Spinal cord (tissue), 9 donors: ENCODE measurements at regions not wholly inside any gene's neighbourhood (a gene's known extent, or its start where the extent isn't known, plus 50 kb on each side); places are given as distances from the start of the nearest gene placed in this dataset.

Experiments used
- DNase-seq, 6 donors: peaks; one replicate each; pipeline versions ENCODE4 v3.0.0 to v3.0.0-alpha.2; 2013 to 2015; ENCODE audit warnings: low spot score in 6 of 6, low read depth in 4 of 6
- H3K27ac ChIP-seq: one replicate; pipeline ENCODE4 v1.5.1; 2013; ENCODE audit warnings: low read depth, low read length, control low read depth
- H3K27me3 ChIP-seq: one replicate; pipeline ENCODE4 v1.6.1; 2013; ENCODE audit warnings: low read length; ENCODE audit not compliant: control insufficient read depth, insufficient read depth
- H3K36me3 ChIP-seq: one replicate; pipeline ENCODE4 v1.6.1; 2013; ENCODE audit warnings: low read length; ENCODE audit not compliant: control insufficient read depth, insufficient read depth
- H3K4me1 ChIP-seq: one replicate; pipeline ENCODE4 v1.6.1; 2013; ENCODE audit warnings: low read length; ENCODE audit not compliant: control insufficient read depth, insufficient read depth
- H3K4me3 ChIP-seq: one replicate; pipeline ENCODE4 v1.5.1; 2013; ENCODE audit warnings: low read depth, low read length, control low read depth
- H3K9me3 ChIP-seq: one replicate; pipeline ENCODE4 v1.6.1; 2013; ENCODE audit warnings: low read length; ENCODE audit not compliant: control insufficient read depth, insufficient read depth
- WGBS: methylation state at CpG from one replicate; pipeline ENCODE4 v1.1.5; 2013; ENCODE audit warnings: missing lambda C conversion rate; ENCODE audit not compliant: insufficient coverage; 5-methylcytosine and 5-hydroxymethylcytosine counted together
- donor health status: healthy.

DNA sequence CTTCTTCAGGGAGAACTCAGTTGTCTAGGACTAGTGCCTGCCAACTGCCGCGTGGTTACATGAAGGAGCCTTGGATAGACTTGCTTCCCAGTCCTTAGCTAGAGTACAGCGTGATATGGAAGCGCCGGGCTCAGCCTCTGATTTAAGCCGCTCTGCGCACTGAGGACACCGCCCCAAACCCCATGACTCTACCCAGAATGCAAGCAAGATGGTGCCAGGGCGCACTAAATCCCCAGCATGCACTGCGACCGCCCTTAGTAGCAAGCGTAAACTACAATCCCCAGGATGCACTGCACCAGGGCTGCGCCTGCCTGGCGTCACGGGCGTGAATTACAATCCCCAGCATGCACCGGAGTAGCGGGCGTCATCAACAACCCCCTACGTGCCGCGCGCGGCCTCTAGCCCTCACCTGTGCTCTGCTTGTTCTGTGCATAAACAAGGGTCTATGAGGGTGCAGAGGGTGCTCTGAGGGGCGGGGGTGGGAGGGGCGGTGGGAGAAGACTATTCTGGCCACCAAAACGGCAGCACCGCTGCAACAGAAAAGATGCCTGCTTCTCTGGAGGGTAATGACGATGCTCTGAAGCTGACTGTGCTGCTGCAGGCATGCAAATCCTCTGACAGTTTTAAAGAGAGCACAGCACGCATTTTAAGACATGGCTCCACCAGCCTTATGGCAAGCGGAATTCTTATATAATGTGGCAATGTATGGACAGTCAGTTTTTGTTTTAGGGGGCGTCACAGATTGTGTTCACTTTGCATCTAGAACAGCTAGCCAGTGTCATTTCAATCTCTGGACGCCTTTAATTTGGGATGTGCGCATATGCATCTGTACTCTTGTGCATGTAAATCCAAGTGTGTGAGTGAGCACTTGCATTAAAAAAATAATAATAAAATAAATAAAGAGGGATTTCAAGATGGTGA is 282.5 kb upstream of the MYT1L start:
- H3K27ac ChIP-seq = peak overlapping the region; percentile 63
- H3K36me3 ChIP-seq = no peaks in the 10 kb centered on the region
- H3K4me1 ChIP-seq = peaks cover 8% of the 10 kb centered on the region
- H3K4me3 ChIP-seq = peak overlapping the region; percentile 47
- no peaks in the 10 kb centered on the region for H3K27me3 ChIP-seq
- 4% methylated on average over 27 of the region's 34 CpGs for WGBS
- peak; percentile 90 to 100 (median 96) for DNase-seq
- H3K9me3 ChIP-seq = no peaks in the 10 kb centered on the region

DNA sequence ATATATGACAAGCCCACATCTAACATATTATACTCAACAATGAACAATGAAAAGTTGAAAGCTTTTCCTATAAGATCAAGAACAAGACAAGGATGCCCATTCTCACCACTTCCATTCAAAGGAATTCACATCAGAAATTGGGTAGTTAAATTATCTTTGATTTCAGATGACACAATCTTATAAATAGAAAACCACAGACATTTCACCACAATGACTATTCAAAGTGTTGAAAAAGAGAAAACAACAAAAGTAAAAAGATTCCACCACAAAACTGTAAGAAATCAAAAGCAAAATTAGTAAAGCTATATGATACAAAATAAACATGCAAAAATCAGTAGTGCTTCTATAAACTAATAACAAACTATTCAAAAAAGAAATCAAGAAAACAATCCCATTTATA is 279.7 kb upstream of the MYT1L start:
- Histone ChIP-seq H3K36me3 (no peaks in the 10 kb centered on the region), H3K27me3 (no peaks in the 10 kb centered on the region), H3K4me1 (peaks cover 16% of the 10 kb centered on the region), H3K27ac (no peak overlapping the region), H3K4me3 (no peak overlapping the region), H3K9me3 (no peaks in the 10 kb centered on the region)
- no peak for DNase-seq

GRCh38 chr2:2600366-2600765 is 269.3 kb upstream of the MYT1L start:
- Histone ChIP-seq H3K4me3 (no peak overlapping the region), H3K36me3 (no peaks in the 10 kb centered on the region), H3K9me3 (peaks cover 4% of the 10 kb centered on the region), H3K4me1 (no peaks in the 10 kb centered on the region), H3K27ac (no peak overlapping the region), H3K27me3 (no peaks in the 10 kb centered on the region)
- DNase-seq = no peak
- WGBS = 35% methylated on average over 6 of the region's 8 CpGs

DNA sequence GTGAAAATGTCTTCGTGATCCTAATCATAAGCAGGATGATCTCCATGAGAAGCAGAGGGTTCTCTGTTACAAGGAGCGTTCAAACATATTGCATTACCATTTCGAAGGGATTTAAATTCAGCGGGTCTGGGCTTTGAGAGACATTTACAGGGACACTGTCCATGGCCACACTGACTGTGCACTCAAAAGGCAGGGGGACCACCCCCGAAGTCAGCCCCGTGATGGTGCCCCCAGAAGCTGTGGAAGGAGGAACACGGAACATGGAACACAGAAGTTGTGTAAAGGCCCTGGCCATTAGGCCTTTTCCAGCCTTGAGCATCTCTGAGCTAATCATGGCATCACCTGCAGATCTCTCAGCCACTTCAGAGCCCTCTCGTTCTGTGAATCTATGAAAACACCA is 268.4 kb upstream of the MYT1L start:
- no peak for DNase-seq
- H3K9me3 ChIP-seq = peaks cover 4% of the 10 kb centered on the region
- H3K27me3 ChIP-seq = no peaks in the 10 kb centered on the region
- H3K36me3 ChIP-seq = no peaks in the 10 kb centered on the region
- H3K4me3 ChIP-seq = no peak overlapping the region
- H3K27ac ChIP-seq = no peak overlapping the region
- 96% methylated on average over 7 of the region's 8 CpGs for WGBS
- H3K4me1 ChIP-seq = no peaks in the 10 kb centered on the region

- H3K4me3 ChIP-seq = no peak overlapping the region
- no peak for DNase-seq
- peaks cover 4% of the 10 kb centered on the region for H3K9me3 ChIP-seq
- H3K27me3 ChIP-seq = no peaks in the 10 kb centered on the region
- H3K4me1 ChIP-seq = no peaks in the 10 kb centered on the region
- no CpG with 5 or more reads among the region's 2 CpGs for WGBS
- no peaks in the 10 kb centered on the region for H3K36me3 ChIP-seq
- H3K27ac ChIP-seq = no peak overlapping the region
These were observed 266.6 kb upstream of the MYT1L start for GRCh38 chr2:2597712-2598111.

- 92% methylated on average over 6 of the region's 6 CpGs for WGBS
- no peak overlapping the region for H3K4me3 ChIP-seq
- peaks cover 10% of the 10 kb centered on the region for H3K4me1 ChIP-seq
- H3K36me3 ChIP-seq = no peaks in the 10 kb centered on the region
- no peak overlapping the region for H3K27ac ChIP-seq
- no peaks in the 10 kb centered on the region for H3K27me3 ChIP-seq
- H3K9me3 ChIP-seq = no peaks in the 10 kb centered on the region
- DNase-seq = no peak
These were observed 260.5 kb upstream of the MYT1L start for GRCh38 chr2:2591542-2591940.

DNA sequence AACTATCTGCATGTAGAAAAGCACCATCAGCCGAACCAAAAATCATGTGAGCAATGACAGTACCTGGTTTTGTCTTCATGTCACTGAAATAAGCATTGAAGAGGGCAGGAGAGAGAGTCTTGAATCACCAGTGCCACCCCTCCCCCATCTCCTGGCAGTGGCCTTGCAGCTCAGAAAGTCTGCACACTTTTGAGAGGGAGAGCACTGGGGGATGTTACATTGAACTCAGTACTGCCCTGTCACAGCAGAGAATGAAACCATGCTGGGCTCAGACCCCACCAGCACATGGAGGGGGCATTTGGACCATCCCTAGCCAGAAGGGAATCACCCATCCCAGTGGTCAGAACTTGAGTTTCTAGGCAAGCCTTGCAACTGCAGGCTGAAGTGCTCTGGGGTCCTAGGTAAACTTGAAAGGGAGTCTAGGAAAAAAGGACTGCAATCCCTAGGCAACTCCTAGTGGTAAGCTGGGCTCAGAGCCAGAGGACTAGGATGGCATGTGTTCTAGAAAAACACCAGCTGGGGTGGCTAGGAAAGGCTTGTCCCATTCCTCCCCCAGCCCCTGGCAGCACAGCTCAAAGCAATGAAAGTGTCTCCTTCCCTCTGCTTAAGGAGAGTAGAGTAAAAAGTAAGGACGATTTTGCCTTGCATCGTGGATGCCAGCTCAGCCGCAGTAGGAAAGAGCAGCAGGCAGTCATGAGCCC is 259.9 kb upstream of the MYT1L start:
- Histone ChIP-seq H3K9me3 (no peaks in the 10 kb centered on the region), H3K27ac (no peak overlapping the region), H3K4me3 (no peak overlapping the region), H3K36me3 (no peaks in the 10 kb centered on the region), H3K27me3 (no peaks in the 10 kb centered on the region), H3K4me1 (peaks cover 10% of the 10 kb centered on the region)
- WGBS = 89% methylated on average over 4 of the region's 4 CpGs
- peak in 1 of 6 donors; percentile 84 for DNase-seq

- no peak overlapping the region for H3K27ac ChIP-seq
These were observed 259.1 kb upstream of the MYT1L start for GRCh38 chr2:2590141-2590540.

GRCh38 chr2:2588777-2589176 is 257.7 kb upstream of the MYT1L start:
- Histone ChIP-seq H3K4me1 (peaks cover 10% of the 10 kb centered on the region), H3K4me3 (no peak overlapping the region), H3K9me3 (no peaks in the 10 kb centered on the region), H3K27me3 (no peaks in the 10 kb centered on the region), H3K36me3 (no peaks in the 10 kb centered on the region), H3K27ac (no peak overlapping the region)
- DNase-seq = no peak
- 92% methylated on average over 4 of the region's 4 CpGs for WGBS

More at GRCh38 chr2:2590141-2590540, 259.1 kb upstream of the MYT1L start:
- no peak for DNase-seq
- Histone ChIP-seq H3K36me3 (no peaks in the 10 kb centered on the region), H3K4me3 (no peak overlapping the region), H3K27me3 (no peaks in the 10 kb centered on the region), H3K9me3 (no peaks in the 10 kb centered on the region), H3K4me1 (peaks cover 10% of the 10 kb centered on the region)
- 86% methylated on average over 1 of the region's 1 CpG for WGBS

- no peak for DNase-seq
- WGBS = 40% methylated on average over 2 of the region's 4 CpGs
- Histone ChIP-seq H3K27me3 (no peaks in the 10 kb centered on the region), H3K36me3 (no peaks in the 10 kb centered on the region), H3K27ac (no peak overlapping the region), H3K9me3 (no peaks in the 10 kb centered on the region), H3K4me1 (peaks cover 10% of the 10 kb centered on the region), H3K4me3 (no peak overlapping the region)
These were observed 256.3 kb upstream of the MYT1L start for GRCh38 chr2:2587354-2587753.
